ENCODE measurements at regions not wholly inside any gene's neighbourhood (a gene's known extent, or its start where the extent isn't known, plus 50 kb on each side); places are given as distances from the start of the nearest gene placed in this dataset.

DNA sequence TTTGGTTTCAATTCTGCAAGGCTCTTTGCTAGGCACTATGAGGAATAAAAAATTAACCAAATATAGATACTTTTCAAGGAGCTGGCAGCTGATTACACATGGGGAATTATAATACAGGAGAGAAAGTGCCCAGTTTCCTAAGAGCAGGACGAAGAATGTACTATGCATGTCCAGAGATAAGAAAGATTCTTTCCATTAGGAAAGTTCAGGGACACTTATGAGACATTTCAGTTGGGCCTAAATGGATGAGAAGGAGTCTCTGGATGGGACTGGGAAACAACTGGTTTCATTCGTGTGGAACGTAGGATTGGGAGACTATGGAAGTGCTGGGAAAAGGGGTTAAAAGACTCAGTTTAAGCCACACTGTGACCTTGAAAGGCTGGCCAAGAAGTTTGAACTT, 63.5 kb upstream of the MROH9 start:
- CTCF ChIA-PET = interaction anchor here (0.9 kb wide), 1 partner anchor 183 kb away, joined by 3 read pairs; no protein-coding TSS in a partner anchor
- Histone ChIP-seq H3K36me3 (ENCODE audit: control insufficient read depth in 2 of 2, insufficient read depth in 1 of 2, low read length in 2 of 2) (no peaks in the 10 kb centered on the region), H3K9me3 (ENCODE audit: control insufficient read depth, insufficient read depth, low read depth, low read length) (no peaks in the 10 kb centered on the region), H3K4me3 (ENCODE audit: low read depth, low read length) (no peak overlapping the region), H3K4me1 (ENCODE audit: control insufficient read depth, insufficient read depth, low read length) (no peaks in the 10 kb centered on the region), H3K27ac (ENCODE audit: extremely low read depth, low read depth, low read length) (no peak overlapping the region)
- TF ChIP-seq ZNF37A (tag by site-specific recombination; IDR thresholded peaks at IDR 0.05) = no peak
- TF ChIP-seq, protein P1, sequence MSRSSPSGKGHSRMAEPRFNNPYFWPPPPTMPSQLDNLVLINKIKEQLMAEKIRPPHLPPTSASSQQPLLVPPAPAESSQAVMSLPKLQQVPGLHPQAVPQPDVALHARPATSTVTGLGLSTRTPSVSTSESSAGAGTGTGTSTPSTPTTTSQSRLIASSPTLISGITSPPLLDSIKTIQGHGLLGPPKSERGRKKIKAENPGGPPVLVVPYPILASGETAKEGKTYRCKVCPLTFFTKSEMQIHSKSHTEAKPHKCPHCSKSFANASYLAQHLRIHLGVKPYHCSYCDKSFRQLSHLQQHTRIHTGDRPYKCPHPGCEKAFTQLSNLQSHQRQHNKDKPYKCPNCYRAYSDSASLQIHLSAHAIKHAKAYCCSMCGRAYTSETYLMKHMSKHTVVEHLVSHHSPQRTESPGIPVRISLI (tag by site-specific recombination; IDR thresholded peaks at IDR 0.05) = no peak
- TF ChIP-seq, protein P2, sequence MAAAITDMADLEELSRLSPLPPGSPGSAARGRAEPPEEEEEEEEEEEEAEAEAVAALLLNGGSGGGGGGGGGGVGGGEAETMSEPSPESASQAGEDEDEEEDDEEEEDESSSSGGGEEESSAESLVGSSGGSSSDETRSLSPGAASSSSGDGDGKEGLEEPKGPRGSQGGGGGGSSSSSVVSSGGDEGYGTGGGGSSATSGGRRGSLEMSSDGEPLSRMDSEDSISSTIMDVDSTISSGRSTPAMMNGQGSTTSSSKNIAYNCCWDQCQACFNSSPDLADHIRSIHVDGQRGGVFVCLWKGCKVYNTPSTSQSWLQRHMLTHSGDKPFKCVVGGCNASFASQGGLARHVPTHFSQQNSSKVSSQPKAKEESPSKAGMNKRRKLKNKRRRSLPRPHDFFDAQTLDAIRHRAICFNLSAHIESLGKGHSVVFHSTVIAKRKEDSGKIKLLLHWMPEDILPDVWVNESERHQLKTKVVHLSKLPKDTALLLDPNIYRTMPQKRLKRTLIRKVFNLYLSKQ (tag by site-specific recombination; IDR thresholded peaks at IDR 0.05; ENCODE audit: borderline replicate concordance) = no peak
- TF ChIP-seq ZNF488 (tag by site-specific recombination; IDR thresholded peaks at IDR 0.05) = no peak
- TF ChIP-seq ZNF239 (tag by site-specific recombination; IDR thresholded peaks at IDR 0.05) = no peak
- no peak for TF ChIP-seq KLF17 (tag by site-specific recombination; IDR thresholded peaks at IDR 0.05)
- no peak for TF ChIP-seq GLIS1 (tag by site-specific recombination; IDR thresholded peaks at IDR 0.05)
- no peak for TF ChIP-seq ZNF26 (tag by site-specific recombination; IDR thresholded peaks at IDR 0.05)
- no peak for TF ChIP-seq ZNF214 (tag by site-specific recombination; IDR thresholded peaks at IDR 0.05; ENCODE audit: borderline replicate concordance)
- no peak for TF ChIP-seq ZNF747 (tag by site-specific recombination; IDR thresholded peaks at IDR 0.05)
- no peak for TF ChIP-seq ZBTB20 (tag by site-specific recombination; IDR thresholded peaks at IDR 0.05)
- TF ChIP-seq ZNF610 (tag by site-specific recombination; IDR thresholded peaks at IDR 0.05; ENCODE audit: borderline replicate concordance) = no peak
- TF ChIP-seq ZBTB7A (tag by site-specific recombination; IDR thresholded peaks at IDR 0.05; ENCODE audit: low read depth) = no peak
- no peak for TF ChIP-seq ZNF596 (tag by site-specific recombination; IDR thresholded peaks at IDR 0.05)
- TF ChIP-seq KLF10 (tag by site-specific recombination; IDR thresholded peaks at IDR 0.05) = no peak
- no peak for TF ChIP-seq ZNF529 (tag by site-specific recombination; IDR thresholded peaks at IDR 0.05; ENCODE audit: insufficient replicate concordance)
- TF ChIP-seq, protein P3, sequence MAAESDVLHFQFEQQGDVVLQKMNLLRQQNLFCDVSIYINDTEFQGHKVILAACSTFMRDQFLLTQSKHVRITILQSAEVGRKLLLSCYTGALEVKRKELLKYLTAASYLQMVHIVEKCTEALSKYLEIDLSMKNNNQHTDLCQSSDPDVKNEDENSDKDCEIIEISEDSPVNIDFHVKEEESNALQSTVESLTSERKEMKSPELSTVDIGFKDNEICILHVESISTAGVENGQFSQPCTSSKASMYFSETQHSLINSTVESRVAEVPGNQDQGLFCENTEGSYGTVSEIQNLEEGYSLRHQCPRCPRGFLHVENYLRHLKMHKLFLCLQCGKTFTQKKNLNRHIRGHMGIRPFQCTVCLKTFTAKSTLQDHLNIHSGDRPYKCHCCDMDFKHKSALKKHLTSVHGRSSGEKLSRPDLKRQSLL (tag by site-specific recombination; IDR thresholded peaks at IDR 0.05) = no peak
- no peak for TF ChIP-seq ZNF211 (tag by site-specific recombination; IDR thresholded peaks at IDR 0.05; ENCODE audit: low read depth)
- POLR2A ChIA-PET = no interaction called here

- ChIA-PET POLR2A (no interaction called here), CTCF (no interaction called here)
- H3K4me3 ChIP-seq (ENCODE audit: low read depth, low read length) = no peak overlapping the region
- no peak overlapping the region for H3K27ac ChIP-seq (ENCODE audit: extremely low read depth, low read depth, low read length)
- H3K4me1 ChIP-seq (ENCODE audit: control insufficient read depth, insufficient read depth, low read length) = no peaks in the 10 kb centered on the region
- no peaks in the 10 kb centered on the region for H3K36me3 ChIP-seq (ENCODE audit: control insufficient read depth in 2 of 2, insufficient read depth in 1 of 2, low read length in 2 of 2)
- no peaks in the 10 kb centered on the region for H3K9me3 ChIP-seq (ENCODE audit: control insufficient read depth, insufficient read depth, low read depth, low read length)
- no peak for TF ChIP-seq ZNF571 (tag by site-specific recombination; IDR thresholded peaks at IDR 0.05)
- TF ChIP-seq SETDB1 (IDR thresholded peaks at IDR 0.05; ENCODE audit: insufficient read length, low read length) = no peak
- TF ChIP-seq ZEB2 (tag by site-specific recombination; IDR thresholded peaks at IDR 0.05) = no peak
- TF ChIP-seq, protein P4, sequence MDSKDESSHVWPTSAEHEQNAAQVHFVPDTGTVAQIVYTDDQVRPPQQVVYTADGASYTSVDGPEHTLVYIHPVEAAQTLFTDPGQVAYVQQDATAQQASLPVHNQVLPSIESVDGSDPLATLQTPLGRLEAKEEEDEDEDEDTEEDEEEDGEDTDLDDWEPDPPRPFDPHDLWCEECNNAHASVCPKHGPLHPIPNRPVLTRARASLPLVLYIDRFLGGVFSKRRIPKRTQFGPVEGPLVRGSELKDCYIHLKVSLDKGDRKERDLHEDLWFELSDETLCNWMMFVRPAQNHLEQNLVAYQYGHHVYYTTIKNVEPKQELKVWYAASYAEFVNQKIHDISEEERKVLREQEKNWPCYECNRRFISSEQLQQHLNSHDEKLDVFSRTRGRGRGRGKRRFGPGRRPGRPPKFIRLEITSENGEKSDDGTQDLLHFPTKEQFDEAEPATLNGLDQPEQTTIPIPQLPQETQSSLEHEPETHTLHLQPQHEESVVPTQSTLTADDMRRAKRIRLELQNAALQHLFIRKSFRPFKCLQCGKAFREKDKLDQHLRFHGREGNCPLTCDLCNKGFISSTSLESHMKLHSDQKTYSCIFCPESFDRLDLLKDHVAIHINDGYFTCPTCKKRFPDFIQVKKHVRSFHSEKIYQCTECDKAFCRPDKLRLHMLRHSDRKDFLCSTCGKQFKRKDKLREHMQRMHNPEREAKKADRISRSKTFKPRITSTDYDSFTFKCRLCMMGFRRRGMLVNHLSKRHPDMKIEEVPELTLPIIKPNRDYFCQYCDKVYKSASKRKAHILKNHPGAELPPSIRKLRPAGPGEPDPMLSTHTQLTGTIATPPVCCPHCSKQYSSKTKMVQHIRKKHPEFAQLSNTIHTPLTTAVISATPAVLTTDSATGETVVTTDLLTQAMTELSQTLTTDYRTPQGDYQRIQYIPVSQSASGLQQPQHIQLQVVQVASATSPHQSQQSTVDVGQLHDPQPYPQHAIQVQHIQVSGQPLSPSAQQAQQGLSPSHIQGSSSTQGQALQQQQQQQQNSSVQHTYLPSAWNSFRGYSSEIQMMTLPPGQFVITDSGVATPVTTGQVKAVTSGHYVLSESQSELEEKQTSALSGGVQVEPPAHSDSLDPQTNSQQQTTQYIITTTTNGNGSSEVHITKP (tag by site-specific recombination; IDR thresholded peaks at IDR 0.05) = no peak
Observed at GRCh38 chr1:170872663-170873062, 62.7 kb upstream of the MROH9 start.

Data from HEK293 (cell line).